ENCODE measurements at regions not wholly inside any gene's neighbourhood (a gene's known extent, or its start where the extent isn't known, plus 50 kb on each side); places are given as distances from the start of the nearest gene placed in this dataset.

DNA sequence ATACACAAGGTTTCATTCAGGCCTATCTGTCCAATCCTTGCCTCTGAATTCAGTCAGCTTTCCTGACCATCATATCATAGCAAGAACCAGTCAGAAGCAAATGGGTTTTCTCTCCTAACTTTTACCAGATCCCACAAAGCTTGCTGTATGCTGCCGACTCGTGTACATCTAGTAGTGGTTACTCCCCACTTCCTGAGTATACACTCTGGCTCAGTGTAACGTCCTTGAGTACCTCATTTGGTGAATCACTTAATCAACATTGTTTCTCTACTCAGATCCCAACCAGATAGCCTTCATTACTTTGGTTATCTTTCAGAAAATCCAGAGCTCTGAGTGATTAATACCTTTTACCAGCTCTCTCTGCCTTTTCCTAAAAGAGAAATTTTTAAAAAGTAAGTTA lies 728.2 kb downstream of the GALC start:
- H3K9me3 ChIP-seq (ENCODE audit: control insufficient read depth, insufficient read depth, low read depth, low read length), result no peaks in the 10 kb centered on the region
- H3K27ac ChIP-seq (ENCODE audit: low read length), result no peak overlapping the region
- ATAC-seq (no peak), DNase-seq (ENCODE audit: low read depth, low spot score) (no peak)
- H3K4me1 ChIP-seq (ENCODE audit: control insufficient read depth, insufficient read depth, low read length), result no peaks in the 10 kb centered on the region
- in situ Hi-C loops (cut with HindIII; ENCODE audit: low pct_unique_long_range_greater_than_20kb, low sequenced_read_pairs), result no loop called here
- no peaks in the 10 kb centered on the region for H3K36me3 ChIP-seq (ENCODE audit: control insufficient read depth, insufficient read depth, low read length)
- intact Hi-C loops (cut with micrococcal nuclease; ENCODE audit: unreplicated experiment), result no loop called here
- H3K27me3 ChIP-seq (ENCODE audit: control insufficient read depth, insufficient read depth, low read length), result no peaks in the 10 kb centered on the region
- TF ChIP-seq TCF7L2 (IDR thresholded peaks at IDR 0.05; ENCODE audit: low read depth, low read length), result no peak
- TF ChIP-seq POLR2AphosphoS5 (IDR thresholded peaks at IDR 0.05; ENCODE audit: low read depth, low read length), result no peak
- TF ChIP-seq, protein P1, sequence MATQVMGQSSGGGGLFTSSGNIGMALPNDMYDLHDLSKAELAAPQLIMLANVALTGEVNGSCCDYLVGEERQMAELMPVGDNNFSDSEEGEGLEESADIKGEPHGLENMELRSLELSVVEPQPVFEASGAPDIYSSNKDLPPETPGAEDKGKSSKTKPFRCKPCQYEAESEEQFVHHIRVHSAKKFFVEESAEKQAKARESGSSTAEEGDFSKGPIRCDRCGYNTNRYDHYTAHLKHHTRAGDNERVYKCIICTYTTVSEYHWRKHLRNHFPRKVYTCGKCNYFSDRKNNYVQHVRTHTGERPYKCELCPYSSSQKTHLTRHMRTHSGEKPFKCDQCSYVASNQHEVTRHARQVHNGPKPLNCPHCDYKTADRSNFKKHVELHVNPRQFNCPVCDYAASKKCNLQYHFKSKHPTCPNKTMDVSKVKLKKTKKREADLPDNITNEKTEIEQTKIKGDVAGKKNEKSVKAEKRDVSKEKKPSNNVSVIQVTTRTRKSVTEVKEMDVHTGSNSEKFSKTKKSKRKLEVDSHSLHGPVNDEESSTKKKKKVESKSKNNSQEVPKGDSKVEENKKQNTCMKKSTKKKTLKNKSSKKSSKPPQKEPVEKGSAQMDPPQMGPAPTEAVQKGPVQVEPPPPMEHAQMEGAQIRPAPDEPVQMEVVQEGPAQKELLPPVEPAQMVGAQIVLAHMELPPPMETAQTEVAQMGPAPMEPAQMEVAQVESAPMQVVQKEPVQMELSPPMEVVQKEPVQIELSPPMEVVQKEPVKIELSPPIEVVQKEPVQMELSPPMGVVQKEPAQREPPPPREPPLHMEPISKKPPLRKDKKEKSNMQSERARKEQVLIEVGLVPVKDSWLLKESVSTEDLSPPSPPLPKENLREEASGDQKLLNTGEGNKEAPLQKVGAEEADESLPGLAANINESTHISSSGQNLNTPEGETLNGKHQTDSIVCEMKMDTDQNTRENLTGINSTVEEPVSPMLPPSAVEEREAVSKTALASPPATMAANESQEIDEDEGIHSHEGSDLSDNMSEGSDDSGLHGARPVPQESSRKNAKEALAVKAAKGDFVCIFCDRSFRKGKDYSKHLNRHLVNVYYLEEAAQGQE (IDR thresholded peaks at IDR 0.05; ENCODE audit: insufficient read depth in 1 of 2, low read depth in 2 of 2, low read length in 1 of 2), result no peak
- TF ChIP-seq, protein P2, sequence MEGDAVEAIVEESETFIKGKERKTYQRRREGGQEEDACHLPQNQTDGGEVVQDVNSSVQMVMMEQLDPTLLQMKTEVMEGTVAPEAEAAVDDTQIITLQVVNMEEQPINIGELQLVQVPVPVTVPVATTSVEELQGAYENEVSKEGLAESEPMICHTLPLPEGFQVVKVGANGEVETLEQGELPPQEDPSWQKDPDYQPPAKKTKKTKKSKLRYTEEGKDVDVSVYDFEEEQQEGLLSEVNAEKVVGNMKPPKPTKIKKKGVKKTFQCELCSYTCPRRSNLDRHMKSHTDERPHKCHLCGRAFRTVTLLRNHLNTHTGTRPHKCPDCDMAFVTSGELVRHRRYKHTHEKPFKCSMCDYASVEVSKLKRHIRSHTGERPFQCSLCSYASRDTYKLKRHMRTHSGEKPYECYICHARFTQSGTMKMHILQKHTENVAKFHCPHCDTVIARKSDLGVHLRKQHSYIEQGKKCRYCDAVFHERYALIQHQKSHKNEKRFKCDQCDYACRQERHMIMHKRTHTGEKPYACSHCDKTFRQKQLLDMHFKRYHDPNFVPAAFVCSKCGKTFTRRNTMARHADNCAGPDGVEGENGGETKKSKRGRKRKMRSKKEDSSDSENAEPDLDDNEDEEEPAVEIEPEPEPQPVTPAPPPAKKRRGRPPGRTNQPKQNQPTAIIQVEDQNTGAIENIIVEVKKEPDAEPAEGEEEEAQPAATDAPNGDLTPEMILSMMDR (IDR thresholded peaks at IDR 0.05), result no peak
- TF ChIP-seq SIN3A (IDR thresholded peaks at IDR 0.05; ENCODE audit: borderline replicate concordance, insufficient read depth, low read depth, low read length), result no peak
- no TSS peak for BruUV-seq (replicated peaks)
- ChIA-PET POLR2A (no interaction called here), CTCF (no interaction called here)
- H3K4me3 ChIP-seq (ENCODE audit: low read depth in 2 of 2, low read length in 2 of 2), result no peak overlapping the region

DNA sequence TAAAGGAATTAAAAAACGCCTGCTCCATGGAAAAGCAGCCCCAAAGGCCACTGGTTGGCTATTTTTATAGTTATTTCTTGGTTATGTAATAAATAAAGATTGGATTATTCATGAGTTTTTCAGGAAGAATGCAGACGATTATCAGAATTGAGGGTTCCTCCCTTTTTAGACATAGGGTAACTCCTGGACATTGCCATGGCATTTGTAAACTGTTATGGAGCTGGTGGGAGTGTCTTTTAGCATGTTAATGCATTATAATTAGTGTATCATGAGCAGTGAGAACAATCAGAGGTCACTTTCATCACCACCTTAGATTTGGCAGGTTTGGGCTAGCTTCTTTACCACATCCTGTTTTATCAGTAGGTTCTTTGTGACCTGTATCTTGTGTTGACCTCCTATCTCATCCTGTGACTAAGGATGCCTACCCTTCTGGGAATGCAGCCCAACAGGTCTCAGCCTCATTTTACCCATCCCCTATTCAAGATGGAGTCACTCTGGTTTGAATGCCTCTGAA lies 728.7 kb downstream of the GALC start:
- intact Hi-C loops (cut with micrococcal nuclease; ENCODE audit: unreplicated experiment), result no loop called here
- DNase-seq (ENCODE audit: low read depth, low spot score), result no peak
- no peaks in the 10 kb centered on the region for H3K4me1 ChIP-seq (ENCODE audit: control insufficient read depth, insufficient read depth, low read length)
- H3K9me3 ChIP-seq (ENCODE audit: control insufficient read depth, insufficient read depth, low read depth, low read length), result no peaks in the 10 kb centered on the region
- ChIA-PET CTCF (no interaction called here), POLR2A (no interaction called here)
- no peaks in the 10 kb centered on the region for H3K36me3 ChIP-seq (ENCODE audit: control insufficient read depth, insufficient read depth, low read length)
- no peak overlapping the region for H3K4me3 ChIP-seq (ENCODE audit: low read depth in 2 of 2, low read length in 2 of 2)
- no TSS peak for BruUV-seq (replicated peaks)
- no peaks in the 10 kb centered on the region for H3K27me3 ChIP-seq (ENCODE audit: control insufficient read depth, insufficient read depth, low read length)
- no peak for ATAC-seq
- in situ Hi-C loops (cut with HindIII; ENCODE audit: low pct_unique_long_range_greater_than_20kb, low sequenced_read_pairs), result no loop called here
- TF ChIP-seq SIN3A (IDR thresholded peaks at IDR 0.05; ENCODE audit: borderline replicate concordance, insufficient read depth, low read depth, low read length) (no peak), POLR2AphosphoS5 (IDR thresholded peaks at IDR 0.05; ENCODE audit: low read depth, low read length) (no peak), TCF7L2 (IDR thresholded peaks at IDR 0.05; ENCODE audit: low read depth, low read length) (no peak)
- TF ChIP-seq, protein P1 (IDR thresholded peaks at IDR 0.05; ENCODE audit: insufficient read depth in 1 of 2, low read depth in 2 of 2, low read length in 1 of 2), result no peak
- TF ChIP-seq, protein P2 (IDR thresholded peaks at IDR 0.05), result no peak
- no peak overlapping the region for H3K27ac ChIP-seq (ENCODE audit: low read length)

Data from Panc1 (cell line).